NT2/D1 (cell line): ENCODE measurements at regions not wholly inside any gene's neighbourhood (a gene's known extent, or its start where the extent isn't known, plus 50 kb on each side); places are given as distances from the start of the nearest gene placed in this dataset.

Experiments used
- SUZ12 ChIP-seq: IDR thresholded peaks from 2 replicates; pipeline ENCODE4 v1.6.1; 2011; ENCODE audit not compliant: insufficient read length, insufficient read depth; ENCODE audit errors: extremely low read depth
- ZNF274 ChIP-seq: IDR thresholded peaks from 2 replicates; pipeline ENCODE4 v1.6.1; 2011; ENCODE audit warnings: mild to moderate bottlenecking, low read depth, low read length

DNA sequence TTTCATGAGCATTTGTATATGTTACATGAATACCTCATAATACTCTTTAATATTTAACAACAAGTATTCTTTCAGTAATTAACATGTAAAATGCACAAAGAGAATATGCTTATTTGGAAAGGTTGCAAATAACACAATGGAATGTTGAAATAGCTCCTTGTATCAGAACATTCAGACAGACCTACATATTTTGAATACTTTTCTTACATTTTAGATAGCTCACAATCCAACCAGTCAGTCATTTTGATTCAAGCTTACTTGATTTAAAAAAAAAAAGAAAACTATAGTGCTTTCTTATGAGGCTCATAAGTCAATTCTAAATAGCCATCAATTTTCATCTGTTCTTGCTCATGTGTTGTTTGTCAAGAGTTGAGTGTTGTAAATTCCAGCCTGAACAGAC, 518.8 kb downstream of the ADGRL2 start:
- TF ChIP-seq SUZ12 (no peak), ZNF274 (no peak)
